ENCODE measurements at regions not wholly inside any gene's neighbourhood (a gene's known extent, or its start where the extent isn't known, plus 50 kb on each side); places are given as distances from the start of the nearest gene placed in this dataset.

DNA sequence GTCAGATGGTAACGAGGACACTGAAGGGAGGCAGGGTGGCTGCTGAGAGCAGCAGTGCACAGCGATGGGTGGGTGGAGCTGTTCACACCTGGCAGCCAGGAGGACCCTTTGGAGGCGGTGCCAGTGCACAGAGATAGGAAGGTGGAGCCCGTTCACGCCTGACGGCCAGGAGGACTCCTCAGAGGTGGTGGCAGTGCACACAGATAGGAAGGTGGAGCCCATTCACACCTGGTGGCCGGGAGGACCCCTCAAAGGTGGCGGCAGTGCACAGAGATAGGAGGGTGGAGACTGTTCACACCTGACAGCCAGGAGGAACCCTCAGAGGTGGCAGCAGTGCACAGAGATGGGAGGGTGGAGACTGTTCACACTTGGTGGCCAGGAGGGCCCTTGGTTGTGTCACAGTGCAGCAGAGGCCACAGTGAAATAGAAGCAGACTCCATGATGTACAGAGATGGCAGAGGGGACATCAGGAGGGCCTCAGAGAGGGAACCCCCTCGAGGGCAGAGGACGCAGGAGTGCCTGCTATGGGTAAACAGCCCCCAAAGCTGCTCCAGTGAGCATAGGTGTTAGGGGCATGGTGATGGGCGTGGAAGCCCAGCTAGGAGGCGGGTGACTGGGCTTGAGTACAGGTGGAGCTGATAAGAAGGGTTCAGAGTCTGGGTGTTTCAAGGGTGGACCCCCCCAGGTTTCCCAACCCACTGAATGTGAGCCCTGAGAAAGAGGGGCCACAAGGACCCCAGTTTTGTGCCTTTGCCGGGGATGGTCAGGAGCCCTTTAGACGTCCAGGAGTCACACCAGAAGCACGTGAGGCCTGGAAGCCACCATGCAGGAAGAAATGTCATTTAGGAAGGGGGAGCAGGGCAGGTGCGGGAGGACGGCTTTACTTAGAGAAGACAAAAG is 566.7 kb downstream of the BRD1 start:
- no peak overlapping the region for H3K9ac ChIP-seq (ENCODE audit: low read length)
- H3K4me2 ChIP-seq (ENCODE audit: low read depth, low read length), result no peak overlapping the region
- no peak overlapping the region for H2AFZ ChIP-seq (ENCODE audit: low read length)
- TF ChIP-seq, protein P1, sequence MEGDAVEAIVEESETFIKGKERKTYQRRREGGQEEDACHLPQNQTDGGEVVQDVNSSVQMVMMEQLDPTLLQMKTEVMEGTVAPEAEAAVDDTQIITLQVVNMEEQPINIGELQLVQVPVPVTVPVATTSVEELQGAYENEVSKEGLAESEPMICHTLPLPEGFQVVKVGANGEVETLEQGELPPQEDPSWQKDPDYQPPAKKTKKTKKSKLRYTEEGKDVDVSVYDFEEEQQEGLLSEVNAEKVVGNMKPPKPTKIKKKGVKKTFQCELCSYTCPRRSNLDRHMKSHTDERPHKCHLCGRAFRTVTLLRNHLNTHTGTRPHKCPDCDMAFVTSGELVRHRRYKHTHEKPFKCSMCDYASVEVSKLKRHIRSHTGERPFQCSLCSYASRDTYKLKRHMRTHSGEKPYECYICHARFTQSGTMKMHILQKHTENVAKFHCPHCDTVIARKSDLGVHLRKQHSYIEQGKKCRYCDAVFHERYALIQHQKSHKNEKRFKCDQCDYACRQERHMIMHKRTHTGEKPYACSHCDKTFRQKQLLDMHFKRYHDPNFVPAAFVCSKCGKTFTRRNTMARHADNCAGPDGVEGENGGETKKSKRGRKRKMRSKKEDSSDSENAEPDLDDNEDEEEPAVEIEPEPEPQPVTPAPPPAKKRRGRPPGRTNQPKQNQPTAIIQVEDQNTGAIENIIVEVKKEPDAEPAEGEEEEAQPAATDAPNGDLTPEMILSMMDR (IDR thresholded peaks at IDR 0.05; ENCODE audit: low read length), result no peak
- TF ChIP-seq EZH2phosphoT487 (IDR thresholded peaks at IDR 0.05; ENCODE audit: low read length) (no peak), EZH2 (optimal IDR thresholded peaks at IDR 0.05; ENCODE audit: low read depth, low read length) (no peak)
- no peaks in the 10 kb centered on the region for H3K9me2 ChIP-seq (replicated peaks; ENCODE audit: insufficient read depth, low read length)
- H3K9me3 ChIP-seq (replicated peaks; ENCODE audit: insufficient read depth, low read length), result no peaks in the 10 kb centered on the region
- H4K20me1 ChIP-seq (ENCODE audit: insufficient read depth, low read length), result no peaks in the 10 kb centered on the region
- H3K36me3 ChIP-seq (replicated peaks; ENCODE audit: insufficient read depth, low read length), result no peaks in the 10 kb centered on the region
- peaks cover 7% of the 10 kb centered on the region; the same call in 1 of the 2 replicates for H3F3A ChIP-seq (ENCODE audit: insufficient read depth, low read length)
- H3K27me3 ChIP-seq (replicated peaks; ENCODE audit: insufficient read depth, low read length), result peaks cover 11% of the 10 kb centered on the region; the same call in 1 of the 2 replicates
- no peak overlapping the region for H3K27ac ChIP-seq (ENCODE audit: low read length)
- H3K4me1 ChIP-seq (ENCODE audit: low read length), result peaks cover 16% of the 10 kb centered on the region
- no peaks in the 10 kb centered on the region for H3K79me2 ChIP-seq (ENCODE audit: low read length)
- no peak overlapping the region for H3K4me3 ChIP-seq (ENCODE audit: low read length)
- no peak for DNase-seq

DNA sequence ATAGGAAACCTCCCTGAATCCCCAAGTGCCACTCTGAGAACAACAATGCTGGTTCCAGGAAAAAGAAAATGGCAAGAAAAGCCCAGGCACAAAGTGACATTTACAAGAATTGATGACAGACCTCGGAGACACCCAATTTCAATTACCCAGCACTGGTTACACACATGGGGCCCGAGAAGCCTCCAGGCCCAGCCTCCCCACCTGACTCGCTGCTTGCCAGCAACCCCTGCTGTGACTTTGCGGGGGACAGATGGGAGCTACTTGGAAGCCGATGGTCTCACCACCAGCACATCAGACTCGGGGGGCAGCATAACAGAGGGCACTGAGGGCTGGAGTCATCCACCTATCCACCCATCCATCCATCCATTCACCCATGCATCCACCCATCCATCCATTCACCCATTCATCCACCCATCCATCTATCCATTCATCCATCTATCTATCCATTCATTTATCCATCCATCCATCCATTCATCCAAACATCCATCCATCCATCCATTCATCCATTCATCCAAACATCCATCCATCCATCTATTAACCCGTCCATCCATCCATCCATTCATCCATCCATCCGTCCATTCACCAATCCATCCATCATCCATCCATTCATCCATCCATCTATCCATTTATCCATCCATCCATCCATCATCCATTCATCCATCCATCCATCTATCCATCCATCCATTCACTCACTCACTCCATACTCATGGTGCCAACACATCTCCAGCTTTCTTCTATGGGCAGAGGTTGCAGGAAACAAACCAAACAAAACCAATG is 567.6 kb downstream of the BRD1 start:
- H3K9ac ChIP-seq (ENCODE audit: low read length), result no peak overlapping the region
- TF ChIP-seq, protein P1 (IDR thresholded peaks at IDR 0.05; ENCODE audit: low read length), result no peak
- no peak for TF ChIP-seq EZH2phosphoT487 (IDR thresholded peaks at IDR 0.05; ENCODE audit: low read length)
- TF ChIP-seq EZH2 (optimal IDR thresholded peaks at IDR 0.05; ENCODE audit: low read depth, low read length), result no peak

DNA sequence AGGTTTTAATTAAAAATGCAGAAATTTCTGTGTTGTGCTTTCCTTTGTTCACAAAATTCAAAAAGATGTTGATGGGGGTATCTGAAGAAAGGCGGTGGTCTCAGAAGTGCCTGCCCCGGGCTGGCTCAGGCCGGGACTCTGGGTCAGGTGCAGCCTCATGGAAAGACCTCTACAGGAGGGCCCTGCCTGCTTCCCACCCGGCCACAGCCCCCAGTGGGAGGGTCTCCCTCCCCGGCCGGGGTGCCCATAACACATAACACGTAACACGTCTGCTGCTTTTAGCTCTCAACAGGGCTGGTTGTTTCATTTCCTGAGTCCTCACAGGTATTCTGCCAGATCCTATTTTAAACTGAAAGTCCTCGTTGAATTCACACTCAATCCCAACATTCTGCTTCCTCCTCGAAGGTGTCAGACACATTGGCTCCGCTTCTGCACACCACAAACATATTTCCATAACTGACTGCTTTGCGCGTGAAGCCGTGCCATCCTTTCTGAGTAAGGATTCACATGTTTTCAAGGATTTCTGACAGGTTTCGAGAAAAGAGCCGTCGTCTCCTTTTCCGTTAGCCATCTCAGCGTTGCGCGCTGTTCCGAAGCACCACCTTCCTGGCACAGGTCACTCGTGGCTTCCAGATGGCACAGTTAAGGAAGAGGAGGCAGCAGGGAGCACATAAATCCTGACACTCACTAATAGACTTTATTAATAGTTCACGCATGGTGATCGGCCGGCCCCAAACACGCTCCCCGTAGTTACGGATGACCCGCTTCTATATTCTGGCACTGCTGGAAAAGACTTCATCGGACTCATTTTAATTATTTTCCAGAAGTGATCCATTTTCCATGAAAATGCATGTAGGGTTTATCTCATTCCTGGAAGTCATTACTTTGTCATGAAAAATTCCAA is 569.3 kb downstream of the BRD1 start:
- no peak overlapping the region for H3K27ac ChIP-seq (ENCODE audit: low read length)
- peaks cover under 1% of the 10 kb centered on the region; the same call in 1 of the 2 replicates for H3K4me1 ChIP-seq (ENCODE audit: low read length)
- no peak for DNase-seq
- no peaks in the 10 kb centered on the region for H3K79me2 ChIP-seq (ENCODE audit: low read length)
- no peak overlapping the region for H3K4me2 ChIP-seq (ENCODE audit: low read depth, low read length)
- no peaks in the 10 kb centered on the region for H3F3A ChIP-seq (ENCODE audit: insufficient read depth, low read length)
- H4K20me1 ChIP-seq (ENCODE audit: insufficient read depth, low read length), result no peaks in the 10 kb centered on the region
- H3K27me3 ChIP-seq (replicated peaks; ENCODE audit: insufficient read depth, low read length), result peaks cover 21% of the 10 kb centered on the region
- H3K4me3 ChIP-seq (ENCODE audit: low read length), result no peak overlapping the region
- H3K9me3 ChIP-seq (replicated peaks; ENCODE audit: insufficient read depth, low read length), result no peaks in the 10 kb centered on the region
- no peak for TF ChIP-seq EZH2 (optimal IDR thresholded peaks at IDR 0.05; ENCODE audit: low read depth, low read length)
- TF ChIP-seq, protein P1 (IDR thresholded peaks at IDR 0.05; ENCODE audit: low read length), result no peak
- TF ChIP-seq EZH2phosphoT487 (IDR thresholded peaks at IDR 0.05; ENCODE audit: low read length), result no peak
- H2AFZ ChIP-seq (ENCODE audit: low read length), result no peak overlapping the region
- no peaks in the 10 kb centered on the region for H3K9me2 ChIP-seq (replicated peaks; ENCODE audit: insufficient read depth, low read length)
- H3K36me3 ChIP-seq (replicated peaks; ENCODE audit: insufficient read depth, low read length), result no peaks in the 10 kb centered on the region
- H3K9ac ChIP-seq (ENCODE audit: low read length), result no peak overlapping the region

More for the DNA sequence above, 567.6 kb downstream of the BRD1 start:
- Histone ChIP-seq H3K9me2 (replicated peaks; ENCODE audit: insufficient read depth, low read length) (no peaks in the 10 kb centered on the region), H3K79me2 (ENCODE audit: low read length) (no peaks in the 10 kb centered on the region), H3K9me3 (replicated peaks; ENCODE audit: insufficient read depth, low read length) (no peaks in the 10 kb centered on the region), H3K36me3 (replicated peaks; ENCODE audit: insufficient read depth, low read length) (no peaks in the 10 kb centered on the region), H3K4me2 (ENCODE audit: low read depth, low read length) (no peak overlapping the region), H2AFZ (ENCODE audit: low read length) (no peak overlapping the region), H3F3A (ENCODE audit: insufficient read depth, low read length) (peaks cover 7% of the 10 kb centered on the region; the same call in 1 of the 2 replicates), H3K4me1 (ENCODE audit: low read length) (peaks cover 14% of the 10 kb centered on the region), H3K4me3 (ENCODE audit: low read length) (no peak overlapping the region), H3K27me3 (replicated peaks; ENCODE audit: insufficient read depth, low read length) (peaks cover 17% of the 10 kb centered on the region), H4K20me1 (ENCODE audit: insufficient read depth, low read length) (no peaks in the 10 kb centered on the region), H3K27ac (ENCODE audit: low read length) (no peak overlapping the region)
- DNase-seq, result no peak

Data from MM.1S (cell line).